HG03025 (cell line): ENCODE measurements at regions not wholly inside any gene's neighbourhood (a gene's known extent, or its start where the extent isn't known, plus 50 kb on each side); places are given as distances from the start of the nearest gene placed in this dataset.
"Not testable (repeated sequence)": the region's sequence is repeated elsewhere in the genome, so short reads cannot be mapped to it uniquely, and the experiment has no call there.

Experiments used
- ATAC-seq: cut with Tn5 transposase; IDR thresholded peaks from one replicate; pipeline ENCODE4 v1.9.1; 2021; ENCODE audit warnings: mild to moderate bottlenecking, moderate library complexity; ENCODE audit not compliant: unreplicated experiment, low FRiP score

GRCh38 chr2:107731435-107731834 lies 95.3 kb upstream of the RGPD4 start:
- ATAC-seq = no peak

GRCh38 chr2:107735201-107735600 lies 91.5 kb upstream of the RGPD4 start:
- ATAC-seq = no peak

DNA sequence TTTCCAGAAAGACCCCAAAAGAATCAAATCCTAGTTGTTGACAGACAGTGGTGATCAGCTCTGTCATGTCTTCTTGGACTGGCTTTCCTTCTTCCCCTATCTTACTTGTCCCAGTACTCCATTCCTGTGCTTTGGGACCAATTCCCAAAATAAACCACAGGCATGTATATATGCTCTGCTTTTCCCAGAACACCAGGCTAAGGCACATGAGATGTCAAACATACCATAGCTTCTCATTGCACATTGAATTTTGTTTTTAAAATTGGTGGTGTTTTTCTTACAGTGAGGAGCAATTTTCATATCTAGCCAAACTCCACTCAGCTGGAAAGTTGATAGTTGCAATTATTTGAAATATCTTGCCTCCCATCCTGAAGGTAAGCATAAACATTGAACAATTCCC lies 88.9 kb upstream of the RGPD4 start:
- ATAC-seq = no peak

- ATAC-seq = no peak
Measured at GRCh38 chr2:107738266-107738665, 88.4 kb upstream of the RGPD4 start.

DNA sequence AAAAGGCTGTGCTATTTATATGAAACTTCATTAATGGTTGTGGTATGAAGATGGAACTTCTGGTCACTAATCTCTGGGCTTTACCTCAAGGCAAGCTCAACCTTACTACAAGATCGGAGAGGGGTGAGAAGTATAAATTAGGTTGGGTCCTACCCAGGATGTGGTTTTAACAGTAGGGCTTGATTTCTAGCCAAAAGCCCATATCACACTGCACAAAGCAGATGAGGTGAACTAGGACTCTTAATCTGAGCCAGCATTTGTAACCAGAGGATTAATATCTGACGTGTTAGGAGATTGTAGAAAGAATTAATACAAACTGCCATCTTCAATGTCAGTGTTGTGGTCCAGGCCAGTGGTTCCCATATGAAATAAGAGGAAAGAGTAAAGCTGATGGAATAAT lies 86.4 kb upstream of the RGPD4 start:
- ATAC-seq = no peak

GRCh38 chr2:107742460-107743027 lies 84.1 kb upstream of the RGPD4 start:
- no peak for ATAC-seq

DNA sequence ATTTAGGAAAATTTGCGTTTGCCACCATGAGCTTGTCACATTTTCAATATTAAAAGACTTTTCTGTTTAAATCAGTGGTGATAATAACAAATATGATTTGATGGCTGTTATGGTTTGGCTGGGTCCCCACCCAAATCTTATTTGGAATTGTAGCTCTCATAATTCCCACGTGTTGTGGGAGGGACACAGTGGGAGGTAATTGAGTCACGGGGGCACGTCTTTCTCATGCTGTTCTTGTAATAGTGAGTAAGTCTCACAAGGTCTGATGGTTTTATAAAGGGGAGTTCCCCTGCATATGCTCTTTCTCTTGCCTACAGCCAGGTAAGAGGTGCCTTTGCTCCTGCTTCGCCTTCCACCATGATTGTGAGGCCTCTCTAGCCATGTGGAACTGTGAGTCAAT lies 83.4 kb upstream of the RGPD4 start:
- ATAC-seq = no peak

- no peak for ATAC-seq
Measured at GRCh38 chr2:107745100-107745499, 81.6 kb upstream of the RGPD4 start.

GRCh38 chr2:107746552-107747198 lies 80.0 kb upstream of the RGPD4 start:
- ATAC-seq = not testable (repeated sequence)

DNA sequence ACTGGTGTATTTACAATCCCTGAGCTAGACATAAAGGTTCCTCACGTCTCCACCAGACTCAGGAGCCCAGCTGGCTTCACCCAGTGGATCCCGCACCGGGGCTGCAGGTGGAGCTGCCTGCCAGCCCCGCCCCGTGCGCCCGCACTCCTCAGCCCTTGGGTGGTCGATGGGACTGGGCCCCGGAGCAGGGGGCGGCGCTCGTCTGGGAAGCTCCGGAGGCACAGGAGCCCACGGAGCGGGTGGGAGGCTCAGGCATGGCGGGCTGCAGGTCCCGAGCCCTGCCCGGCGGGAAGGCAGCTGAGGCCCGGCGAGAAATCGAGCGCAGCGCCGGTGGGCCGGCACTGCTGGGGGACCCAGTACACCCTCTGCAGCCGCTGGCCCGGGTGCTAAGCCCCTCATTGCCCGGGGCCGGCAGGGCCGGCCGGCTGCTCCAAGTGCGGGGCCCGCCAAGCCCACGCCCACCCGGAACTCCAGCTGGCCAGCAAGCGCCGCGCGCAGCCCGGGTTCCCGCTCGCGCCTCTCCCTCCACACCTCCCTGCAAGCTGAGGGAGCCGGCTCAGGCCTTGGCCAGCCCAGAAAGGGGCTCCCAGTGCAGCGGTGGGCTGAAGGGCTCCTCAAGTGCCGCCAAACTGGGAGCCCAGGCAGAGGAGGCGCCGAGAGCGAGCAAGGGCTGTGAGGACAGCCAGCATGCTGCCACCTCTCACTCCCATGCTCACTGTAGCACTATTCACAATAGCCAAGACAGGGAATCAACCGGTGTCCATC lies 79.3 kb upstream of the RGPD4 start:
- not testable (repeated sequence) for ATAC-seq

DNA sequence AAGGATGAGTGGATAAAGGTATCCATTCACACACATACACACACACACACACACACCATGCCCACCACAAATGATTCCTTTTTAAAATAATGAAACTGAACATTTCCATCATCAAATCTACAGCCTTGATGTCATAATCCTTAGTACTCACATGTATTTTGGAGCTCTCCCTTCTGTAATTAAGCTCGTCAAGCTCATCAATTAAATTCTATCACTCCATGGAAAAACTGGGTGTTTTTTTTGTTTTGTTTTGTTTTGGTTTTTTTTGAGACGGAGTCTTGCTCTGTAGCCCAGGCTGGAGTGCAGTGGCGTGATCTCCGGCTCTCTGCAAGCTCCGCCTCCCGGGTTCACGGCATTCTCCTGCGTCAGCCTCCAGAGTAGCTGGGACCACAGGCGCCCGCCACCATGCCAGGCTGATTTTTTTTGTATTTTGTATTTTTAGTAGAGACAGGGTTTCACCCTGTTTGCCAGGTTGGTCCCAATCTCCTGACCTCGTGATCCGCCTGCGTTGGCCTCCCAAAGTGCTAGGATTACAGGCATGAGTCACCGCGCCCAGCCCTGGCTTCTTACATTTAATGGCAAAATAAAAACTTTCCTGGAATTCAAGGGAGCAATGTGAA lies 78.6 kb upstream of the RGPD4 start:
- no peak for ATAC-seq

DNA sequence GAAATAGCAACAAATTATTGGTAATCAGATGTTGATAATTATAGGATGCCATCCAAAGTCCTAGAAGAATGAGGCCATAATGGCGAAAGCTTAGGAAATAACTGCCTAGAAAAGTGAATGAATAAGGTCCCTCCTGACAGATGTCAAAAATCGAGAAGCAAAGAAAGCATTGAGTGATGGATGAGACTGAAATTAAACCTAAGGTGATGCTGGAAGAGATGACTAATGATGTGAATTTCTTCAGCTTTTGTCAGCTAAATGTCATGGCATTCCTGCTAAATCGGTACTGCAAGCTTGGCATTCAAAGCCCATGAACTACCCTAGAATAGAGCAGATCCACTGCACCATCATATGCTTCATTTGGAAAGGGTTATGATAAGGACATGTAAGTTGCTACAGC lies 74.8 kb upstream of the RGPD4 start:
- ATAC-seq = no peak

DNA sequence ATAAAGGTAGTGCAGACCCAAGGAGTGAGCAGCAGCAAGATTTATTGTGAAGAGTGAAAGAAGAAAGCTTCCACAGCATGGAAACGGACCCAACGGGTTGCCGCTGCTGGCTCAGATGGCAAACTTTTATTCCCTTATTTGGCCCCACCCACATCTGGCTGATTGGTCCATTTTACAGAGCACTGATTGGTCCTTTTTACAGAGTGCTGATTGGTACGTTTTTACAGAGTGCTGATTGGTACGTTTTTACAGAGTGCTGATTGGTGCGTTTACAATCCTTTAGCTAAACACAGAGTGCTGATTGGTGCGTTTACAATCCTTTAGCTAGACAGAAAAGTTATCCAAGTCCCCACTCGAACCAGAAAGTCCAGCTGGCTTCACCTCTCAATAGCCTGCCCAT lies 72.9 kb upstream of the RGPD4 start:
- not testable (repeated sequence) for ATAC-seq

GRCh38 chr2:107757223-107757622 lies 69.5 kb upstream of the RGPD4 start:
- no peak for ATAC-seq

DNA sequence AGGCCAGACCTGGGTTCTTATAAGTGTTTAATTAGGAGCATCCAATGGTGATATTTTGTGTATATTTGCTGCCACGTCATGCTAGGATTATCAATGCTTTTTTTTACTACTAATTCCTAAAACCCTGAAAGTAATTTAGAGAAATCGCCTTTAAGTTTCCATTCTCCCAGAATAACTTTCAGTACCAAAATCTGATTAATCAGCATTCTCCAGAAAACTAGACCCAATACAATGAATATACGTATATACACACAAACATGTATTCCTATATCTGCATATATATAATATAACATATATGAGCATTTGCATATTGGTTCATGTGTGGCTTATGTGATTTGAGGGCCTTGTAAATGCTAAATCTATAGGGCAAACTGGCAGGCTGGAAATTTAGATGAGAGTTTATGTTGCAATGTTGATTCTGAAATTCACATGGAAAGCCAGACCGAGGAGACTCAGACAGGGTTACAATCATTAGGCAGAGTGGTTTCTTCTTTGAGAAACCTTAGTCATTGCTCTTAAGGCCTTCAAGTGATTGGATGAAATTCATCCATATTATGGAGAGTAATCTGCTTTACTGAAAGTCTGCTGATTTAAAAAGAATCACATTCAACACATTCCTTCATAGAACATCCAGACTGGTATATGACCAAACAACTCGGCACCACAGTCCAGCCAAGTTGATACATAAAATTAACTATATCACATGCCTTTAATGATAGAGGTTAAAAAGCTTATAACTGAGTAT lies 65.9 kb upstream of the RGPD4 start:
- ATAC-seq = no peak

DNA sequence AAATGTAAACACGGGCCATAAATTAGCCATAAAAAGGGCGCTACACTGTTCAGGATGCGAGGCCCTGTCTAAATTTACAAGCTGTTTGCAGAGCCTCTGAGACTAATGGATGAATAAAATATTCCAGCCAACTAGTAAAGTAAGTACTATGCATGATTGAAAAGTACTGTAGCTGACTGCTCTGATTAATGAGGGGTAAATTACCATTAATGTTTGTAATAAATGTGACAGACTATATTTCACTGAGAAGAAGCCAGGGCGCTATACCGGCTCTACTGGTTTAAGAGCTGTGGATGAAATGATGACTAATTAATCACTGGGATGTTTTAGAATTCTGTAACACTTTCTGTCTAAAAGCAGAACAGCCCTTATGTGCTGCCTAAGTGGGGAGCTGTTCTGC lies 54.3 kb upstream of the RGPD4 start:
- no peak for ATAC-seq

DNA sequence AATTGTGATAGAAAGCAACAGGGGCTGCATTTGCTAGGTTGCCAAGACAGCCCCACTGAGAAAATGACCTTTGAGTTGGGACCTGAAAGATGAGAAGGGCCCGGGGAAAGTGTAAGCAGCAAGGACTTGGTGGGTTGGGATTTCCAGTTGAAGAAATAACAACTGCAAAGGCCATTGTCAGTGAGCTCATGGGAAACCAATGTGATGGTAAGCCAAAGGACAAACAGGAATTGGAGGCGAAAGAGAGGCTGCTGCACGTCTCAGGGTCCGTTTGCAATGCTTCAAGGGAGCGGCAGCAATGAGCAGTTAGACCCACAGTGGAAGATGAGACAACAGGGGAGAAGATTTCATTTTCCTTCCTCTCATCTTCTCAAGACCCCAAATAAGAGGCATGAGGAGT lies 51.5 kb upstream of the RGPD4 start:
- no peak for ATAC-seq

DNA sequence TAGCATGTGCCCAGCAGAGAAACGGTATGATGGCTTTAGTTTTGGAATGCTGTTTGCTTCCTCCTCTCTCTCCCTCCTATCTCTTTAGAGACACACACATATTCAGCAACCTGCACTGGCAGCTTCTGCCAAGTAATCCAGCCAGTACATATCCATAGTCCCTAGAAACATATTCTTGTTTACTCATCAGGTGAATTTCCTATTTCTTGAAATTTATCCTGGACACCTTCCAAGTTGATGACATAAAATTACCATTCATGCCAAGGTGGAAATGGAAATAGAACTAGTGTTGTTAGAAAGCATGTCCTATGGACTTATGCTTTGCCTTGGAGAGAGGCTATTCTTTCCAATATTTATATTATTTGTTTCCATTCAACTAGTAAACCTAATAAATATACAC lies 50.9 kb upstream of the RGPD4 start:
- ATAC-seq = no peak

GRCh38 chr2:107776362-107776761 lies 50.3 kb upstream of the RGPD4 start:
- ATAC-seq = no peak
